T-cell (primary cell): ENCODE measurements at regions not wholly inside any gene's neighbourhood (a gene's known extent, or its start where the extent isn't known, plus 50 kb on each side); places are given as distances from the start of the nearest gene placed in this dataset.

Experiments used
- ATAC-seq, 4 experiments: fragments of 200-7000 bp in 3 of 4; fragments of 150-1000 bp in 1 of 4; cut with Tn5 transposase; replicated peaks in 1 of 4; 1 replicate in 3 of 4; 2 replicates in 1 of 4; pipeline ENCODE4 v1.10.0; 2021; ENCODE audit warnings: moderate library complexity in 3 of 4, mild to moderate bottlenecking in 2 of 4, moderate number of reproducible peaks in 1 of 4
- CTCF ChIA-PET, 2 donors: fragments of 300-600 bp; sonication (Branson Sonifier 250); formaldehyde crosslinking; loops; one replicate each; lab custom pipeline; 2022; ENCODE audit warnings: antibody characterized with exemption in 2 of 2; lab: Charles Lee
- POLR2A ChIA-PET, 2 donors: fragments of 300-600 bp; sonication (Branson Sonifier 250); formaldehyde crosslinking; loops; one replicate each; lab custom pipeline; 2022; ENCODE audit warnings: antibody characterized with exemption in 2 of 2; lab: Charles Lee
- DNase-seq, 35 experiments: peaks; one replicate each; pipeline versions ENCODE4 v3.0.0 to v3.0.0-alpha.2; 2013 to 2023
- H3K27ac ChIP-seq: one replicate; pipeline ENCODE4 v1.5.1; 2013; ENCODE audit warnings: low read length
- H3K27me3 ChIP-seq, 2 experiments: replicated peaks in 1 of 2; 1 replicate in 1 of 2; 2 replicates in 1 of 2; pipeline versions ENCODE4 v1.6.1 to v1.7.0; 2013; ENCODE audit warnings: low read length in 1 of 2, mixed read lengths in 1 of 2; ENCODE audit not compliant: control insufficient read depth in 2 of 2, insufficient read depth in 2 of 2; ENCODE audit errors: extremely low read depth in 1 of 2
- H3K36me3 ChIP-seq, 2 donors: 1 replicate in 1 of 2; 2 replicates in 1 of 2; pipeline versions ENCODE4 v1.6.1 to v1.7.0; 2013; ENCODE audit warnings: low read length in 1 of 2; ENCODE audit not compliant: control insufficient read depth in 2 of 2, insufficient read depth in 1 of 2; ENCODE audit errors: extremely low read depth in 1 of 2
- H3K4me1 ChIP-seq, 2 experiments: 1 replicate in 1 of 2; 2 replicates in 1 of 2; pipeline versions ENCODE4 v1.6.1 to v1.7.0; 2013; ENCODE audit warnings: low read length in 2 of 2, mixed read lengths in 1 of 2; ENCODE audit not compliant: insufficient read depth in 2 of 2, control insufficient read depth in 1 of 2; ENCODE audit errors: extremely low read depth in 1 of 2
- H3K4me3 ChIP-seq, 2 donors: 1 replicate in 1 of 2; 2 replicates in 1 of 2; pipeline versions ENCODE4 v1.5.1 to v1.7.0; 2013; ENCODE audit warnings: mild to moderate bottlenecking in 2 of 2, low read length in 1 of 2, moderate library complexity in 1 of 2; ENCODE audit not compliant: control insufficient read depth in 1 of 2; ENCODE audit errors: extremely low read depth in 1 of 2
- H3K9me3 ChIP-seq: 2 replicates; pipeline ENCODE4 v1.7.0; 2013
- H3K27ac Mint-ChIP-seq, 2 donors: one replicate each; pipeline ENCODE4 v1.8.0; 2020 to 2021; ENCODE audit warnings: mild to moderate bottlenecking in 2 of 2, mixed read lengths in 2 of 2
- H3K27me3 Mint-ChIP-seq, 2 donors: one replicate each; pipeline ENCODE4 v1.8.0; 2021 to 2022; ENCODE audit warnings: mixed read lengths in 2 of 2
- H3K36me3 Mint-ChIP-seq: one replicate; pipeline ENCODE4 v1.8.0; 2021; ENCODE audit warnings: mixed read lengths
- H3K4me1 Mint-ChIP-seq, 3 donors: one replicate each; pipeline ENCODE4 v1.8.0; 2020 to 2022; ENCODE audit warnings: mixed read lengths in 3 of 3, mild to moderate bottlenecking in 1 of 3
- H3K4me3 Mint-ChIP-seq, 3 donors: one replicate each; pipeline ENCODE4 v1.8.0; 2020 to 2022; ENCODE audit warnings: mild to moderate bottlenecking in 3 of 3, mixed read lengths in 3 of 3, moderate library complexity in 3 of 3
- H3K9me3 Mint-ChIP-seq, 3 donors: one replicate each; pipeline ENCODE4 v1.8.0; 2020 to 2022; ENCODE audit warnings: mixed read lengths in 3 of 3
- WGBS: methylation state at CpG from one replicate; pipeline ENCODE4 v1.1.5; 2013; ENCODE audit warnings: missing lambda C conversion rate; ENCODE audit not compliant: insufficient coverage; 5-methylcytosine and 5-hydroxymethylcytosine counted together

DNA sequence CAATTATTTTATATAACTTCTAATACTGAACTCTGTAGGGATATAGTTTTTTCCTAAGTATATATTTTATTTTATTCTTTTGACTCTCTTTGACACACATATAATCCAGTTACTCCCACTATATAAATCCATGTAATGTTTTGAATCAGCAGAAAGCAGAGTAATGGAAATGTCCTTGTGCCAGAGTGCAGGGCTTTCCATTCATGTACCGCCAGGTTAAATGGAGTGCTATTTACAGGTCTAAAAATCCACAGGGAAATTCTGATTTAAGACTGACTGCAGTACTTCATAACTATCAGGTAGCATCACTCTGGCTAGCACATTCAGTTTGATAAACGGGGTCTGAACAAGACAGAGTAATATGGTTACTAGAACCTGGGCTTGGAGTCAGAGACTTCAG, 626.8 kb downstream of the COL12A1 start:
- H3K27ac ChIP-seq, result no peak overlapping the region
- Mint-ChIP-seq H3K4me3 (no peak overlapping the region), H3K27me3 (peaks cover 0 to 3% of the 10 kb centered on the region in 2 donors), H3K27ac (no peak overlapping the region), H3K9me3 (peaks cover 0 to 3% (median 0%) of the 10 kb centered on the region in 3 donors), H3K4me1 (no peaks in the 10 kb centered on the region), H3K36me3 (no peaks in the 10 kb centered on the region)
- H3K27me3 ChIP-seq, result no peaks in the 10 kb centered on the region
- H3K9me3 ChIP-seq, result no peaks in the 10 kb centered on the region
- POLR2A ChIA-PET, result no interaction called here
- DNase-seq, result no peak
- no peaks in the 10 kb centered on the region for H3K36me3 ChIP-seq
- no peak for ATAC-seq
- WGBS, result 100% methylated on average over 1 of the region's 2 CpGs
- H3K4me3 ChIP-seq, result no peak overlapping the region
- no peaks in the 10 kb centered on the region for H3K4me1 ChIP-seq
- CTCF ChIA-PET, result no interaction called here

DNA sequence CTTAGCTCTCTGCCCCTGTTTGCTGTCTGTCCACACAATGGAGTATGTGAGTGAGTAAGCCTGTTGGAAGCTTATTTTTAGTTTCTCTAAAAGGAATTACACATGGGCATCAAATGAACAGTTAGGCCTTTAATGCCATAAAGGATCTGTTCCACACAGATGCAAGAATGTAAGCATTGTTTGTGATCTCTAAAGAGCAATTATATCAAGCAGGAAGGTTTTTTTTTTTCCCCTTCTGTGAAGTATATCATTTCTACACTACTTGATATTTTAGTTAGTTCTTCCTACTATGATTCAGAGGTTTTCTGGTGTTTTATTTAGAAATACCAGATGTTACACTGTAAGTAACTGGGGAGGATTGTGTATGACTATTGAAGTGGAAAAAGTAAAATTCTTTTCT, 627.5 kb downstream of the COL12A1 start:
- ChIA-PET POLR2A (no interaction called here), CTCF (no interaction called here)
- Mint-ChIP-seq H3K27me3 (peaks cover 0 to 3% of the 10 kb centered on the region in 2 donors), H3K36me3 (no peaks in the 10 kb centered on the region), H3K9me3 (peaks cover 0 to 3% (median 0%) of the 10 kb centered on the region in 3 donors), H3K27ac (no peak overlapping the region), H3K4me1 (no peaks in the 10 kb centered on the region), H3K4me3 (no peak overlapping the region)
- DNase-seq, result no peak
- ATAC-seq, result no peak
- no peak overlapping the region for H3K4me3 ChIP-seq
- no peak overlapping the region for H3K27ac ChIP-seq
- no peaks in the 10 kb centered on the region for H3K4me1 ChIP-seq
- no peaks in the 10 kb centered on the region for H3K36me3 ChIP-seq
- H3K9me3 ChIP-seq, result no peaks in the 10 kb centered on the region
- H3K27me3 ChIP-seq, result no peaks in the 10 kb centered on the region

DNA sequence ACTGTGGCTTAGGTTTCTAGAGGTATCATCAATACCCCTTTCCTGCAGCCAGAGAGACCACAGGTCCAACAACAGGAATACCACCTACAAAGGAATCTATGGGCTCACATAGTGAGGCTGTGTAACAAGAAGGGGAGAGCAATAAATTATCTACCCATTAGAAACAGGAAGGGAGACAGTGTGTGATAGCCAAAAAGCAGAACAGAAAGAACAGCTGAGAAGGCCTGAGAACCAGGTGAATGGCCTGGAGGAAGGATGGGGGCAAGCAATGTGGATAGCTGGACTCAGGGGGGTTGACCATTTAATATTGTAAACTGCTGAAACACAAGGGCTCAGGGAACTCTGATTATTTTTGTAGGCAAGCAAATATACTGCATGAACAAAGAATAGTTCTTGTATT, 628.2 kb downstream of the COL12A1 start:
- POLR2A ChIA-PET, result no interaction called here
- Mint-ChIP-seq H3K4me3 (no peak overlapping the region), H3K27ac (no peak overlapping the region), H3K9me3 (peaks cover 0 to 3% (median 0%) of the 10 kb centered on the region in 3 donors), H3K27me3 (peaks cover 0 to 1% of the 10 kb centered on the region in 2 donors), H3K36me3 (no peaks in the 10 kb centered on the region), H3K4me1 (no peaks in the 10 kb centered on the region)
- no peaks in the 10 kb centered on the region for H3K4me1 ChIP-seq
- no peaks in the 10 kb centered on the region for H3K27me3 ChIP-seq
- DNase-seq, result no peak
- H3K9me3 ChIP-seq, result no peaks in the 10 kb centered on the region
- H3K27ac ChIP-seq, result no peak overlapping the region
- ATAC-seq, result no peak
- H3K4me3 ChIP-seq, result no peak overlapping the region
- H3K36me3 ChIP-seq, result no peaks in the 10 kb centered on the region
- CTCF ChIA-PET, result no interaction called here

DNA sequence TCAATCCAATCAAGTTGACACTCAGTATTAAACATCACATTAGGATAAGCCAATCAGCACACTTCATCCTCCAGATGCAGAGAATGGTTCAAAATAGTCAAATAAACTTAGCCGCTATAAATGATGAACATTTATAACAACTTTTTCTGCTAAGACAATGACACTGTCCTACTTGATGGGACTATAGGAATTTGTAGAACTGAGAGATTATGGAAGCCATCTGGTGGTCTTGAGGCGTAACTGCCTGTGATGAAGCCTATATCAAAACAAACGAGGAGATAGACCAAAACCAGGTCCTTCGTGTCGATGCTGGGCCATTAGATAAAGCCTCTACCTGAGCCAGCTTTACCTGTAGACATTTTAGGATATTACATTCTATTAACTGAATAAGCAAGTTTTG, 631.1 kb downstream of the COL12A1 start:
- Histone ChIP-seq H3K27me3 (no peaks in the 10 kb centered on the region), H3K4me1 (no peaks in the 10 kb centered on the region), H3K4me3 (no peak overlapping the region), H3K27ac (no peak overlapping the region), H3K36me3 (no peaks in the 10 kb centered on the region), H3K9me3 (no peaks in the 10 kb centered on the region)
- no peaks in the 10 kb centered on the region for H3K36me3 Mint-ChIP-seq
- no peaks in the 10 kb centered on the region for H3K9me3 Mint-ChIP-seq
- POLR2A ChIA-PET, result no interaction called here
- H3K4me1 Mint-ChIP-seq, result no peaks in the 10 kb centered on the region
- no peak overlapping the region for H3K27ac Mint-ChIP-seq
- WGBS, result 50% methylated on average over 1 of the region's 5 CpGs
- DNase-seq (peak in 1 of 35 experiments; percentile 3), ATAC-seq (no peak)
- no peak overlapping the region for H3K4me3 Mint-ChIP-seq
- CTCF ChIA-PET, result interaction anchor here in 1 of 2 donors (1.3 kb wide), 1 partner anchor 719 kb away, joined by 3 read pairs; no protein-coding TSS in a partner anchor
- no peaks in the 10 kb centered on the region for H3K27me3 Mint-ChIP-seq

DNA sequence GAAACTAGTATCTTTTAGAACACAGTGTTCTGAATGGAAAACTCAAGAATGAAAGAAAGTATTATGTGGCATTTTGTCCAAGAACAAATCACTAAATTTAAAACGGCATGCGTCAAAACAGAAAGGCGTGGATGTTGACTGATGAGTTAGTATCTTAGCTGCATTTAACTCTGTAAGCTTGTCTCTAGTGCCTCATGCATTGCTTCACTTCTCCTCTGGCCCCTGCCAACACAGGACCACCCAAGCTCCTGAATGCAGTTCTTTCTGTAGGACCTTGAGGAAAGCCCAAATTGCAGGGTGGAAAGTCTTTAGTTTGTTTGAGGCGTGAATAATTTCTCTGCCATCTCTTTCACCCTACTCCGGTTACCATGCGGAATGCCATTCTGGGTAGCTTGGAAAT, 632.2 kb downstream of the COL12A1 start:
- H3K36me3 ChIP-seq, result no peaks in the 10 kb centered on the region
- DNase-seq (no peak), ATAC-seq (no peak)
- H3K9me3 Mint-ChIP-seq, result no peaks in the 10 kb centered on the region
- 92% methylated on average over 2 of the region's 6 CpGs for whole genome bisulfite sequencing
- H3K27ac ChIP-seq, result no peak overlapping the region
- no peaks in the 10 kb centered on the region for H3K36me3 Mint-ChIP-seq
- no peak overlapping the region for H3K4me3 Mint-ChIP-seq
- H3K9me3 ChIP-seq, result no peaks in the 10 kb centered on the region
- CTCF ChIA-PET, result interaction anchor here in 1 of 2 donors (0.5 kb wide), 1 partner anchor 969 kb away, joined by 3 read pairs; no protein-coding TSS in a partner anchor
- POLR2A ChIA-PET, result interaction anchor here in 1 of 2 donors (0.6 kb wide), 1 partner anchor 636 kb away, joined by 3 read pairs; no protein-coding TSS in a partner anchor
- no peaks in the 10 kb centered on the region for H3K27me3 Mint-ChIP-seq
- no peaks in the 10 kb centered on the region for H3K4me1 Mint-ChIP-seq
- no peak overlapping the region for H3K4me3 ChIP-seq
- no peaks in the 10 kb centered on the region for H3K27me3 ChIP-seq
- H3K4me1 ChIP-seq, result no peaks in the 10 kb centered on the region
- H3K27ac Mint-ChIP-seq, result no peak overlapping the region

DNA sequence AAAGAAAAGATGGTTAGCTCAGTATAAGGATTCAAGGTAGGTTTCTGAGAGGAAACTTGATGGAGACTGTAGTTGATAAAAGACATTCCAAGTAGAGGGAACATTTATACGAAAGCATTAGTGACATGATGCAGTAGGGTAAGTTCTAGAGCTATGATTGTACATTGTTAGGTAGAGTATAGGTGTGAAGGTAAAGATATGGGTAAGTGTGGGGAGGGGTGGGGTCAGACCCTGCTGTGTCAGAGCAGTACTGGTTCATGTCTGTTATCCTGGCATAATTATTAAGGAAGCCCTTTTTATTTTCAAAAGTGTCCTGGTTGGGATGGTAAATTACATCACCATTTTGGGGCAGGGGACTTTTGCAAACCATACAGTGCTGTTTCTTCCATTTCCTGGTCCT, 635.8 kb downstream of the COL12A1 start:
- H3K9me3 Mint-ChIP-seq, result no peaks in the 10 kb centered on the region
- WGBS, result 78% methylated on average over 1 of the region's 1 CpG
- ChIA-PET CTCF (interaction anchor here in 1 of 2 donors (0.7 kb wide), 1 partner anchor 422 kb away, joined by 5 read pairs; no protein-coding TSS in a partner anchor), POLR2A (no interaction called here)
- no peak overlapping the region for H3K27ac ChIP-seq
- H3K4me3 ChIP-seq, result no peak overlapping the region
- H3K36me3 ChIP-seq, result no peaks in the 10 kb centered on the region
- ATAC-seq, result no peak
- H3K27ac Mint-ChIP-seq, result no peak overlapping the region
- H3K36me3 Mint-ChIP-seq, result no peaks in the 10 kb centered on the region
- no peaks in the 10 kb centered on the region for H3K27me3 ChIP-seq
- H3K4me3 Mint-ChIP-seq, result no peak overlapping the region
- no peak for DNase-seq
- H3K4me1 ChIP-seq, result no peaks in the 10 kb centered on the region
- no peaks in the 10 kb centered on the region for H3K9me3 ChIP-seq
- no peaks in the 10 kb centered on the region for H3K27me3 Mint-ChIP-seq
- H3K4me1 Mint-ChIP-seq, result no peaks in the 10 kb centered on the region

DNA sequence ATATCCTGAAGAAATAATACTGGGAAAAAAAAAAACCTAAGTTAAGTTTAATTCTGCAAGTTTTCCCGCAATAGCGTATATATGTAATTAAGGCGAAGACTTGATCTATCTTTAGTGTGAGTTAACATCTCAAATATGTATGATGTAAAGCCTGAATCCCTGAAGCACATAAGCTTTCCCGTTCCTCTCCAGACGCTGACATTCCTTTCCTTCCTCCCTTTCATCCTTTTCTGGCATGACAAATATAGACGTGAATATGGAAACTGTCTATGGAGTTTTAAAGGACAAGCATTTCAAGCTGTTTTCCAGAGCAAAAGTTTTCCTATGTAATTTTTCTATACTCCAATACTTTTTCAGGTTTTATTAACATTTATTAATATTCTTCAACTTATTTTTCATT, 637.0 kb downstream of the COL12A1 start:
- no peaks in the 10 kb centered on the region for H3K36me3 ChIP-seq
- Mint-ChIP-seq H3K4me3 (no peak overlapping the region), H3K27ac (no peak overlapping the region), H3K9me3 (no peaks in the 10 kb centered on the region), H3K4me1 (no peaks in the 10 kb centered on the region), H3K27me3 (no peaks in the 10 kb centered on the region), H3K36me3 (no peaks in the 10 kb centered on the region)
- no peak overlapping the region for H3K27ac ChIP-seq
- WGBS, result no CpG with 5 or more reads among the region's 6 CpGs
- no peak for ATAC-seq
- H3K27me3 ChIP-seq, result no peaks in the 10 kb centered on the region
- ChIA-PET CTCF (no interaction called here), POLR2A (no interaction called here)
- no peak overlapping the region for H3K4me3 ChIP-seq
- H3K4me1 ChIP-seq, result no peaks in the 10 kb centered on the region
- H3K9me3 ChIP-seq, result no peaks in the 10 kb centered on the region
- DNase-seq, result no peak
